GM19467 (cell line): ENCODE measurements at regions not wholly inside any gene's neighbourhood (a gene's known extent, or its start where the extent isn't known, plus 50 kb on each side); places are given as distances from the start of the nearest gene placed in this dataset.
A peak's percentile ranks its signal among the peaks of the same experiment; 100 is the strongest.

Experiments used
- ATAC-seq: cut with Tn5 transposase; IDR thresholded peaks from one replicate; pipeline ENCODE4 v1.9.1; 2021; ENCODE audit warnings: mild to moderate bottlenecking, moderate library complexity; ENCODE audit not compliant: unreplicated experiment

GRCh38 chr7:34269084-34269483 is 363.7 kb downstream of the BMPER start:
- no peak for ATAC-seq

GRCh38 chr7:34275624-34276023 is 370.3 kb downstream of the BMPER start:
- no peak for ATAC-seq

DNA sequence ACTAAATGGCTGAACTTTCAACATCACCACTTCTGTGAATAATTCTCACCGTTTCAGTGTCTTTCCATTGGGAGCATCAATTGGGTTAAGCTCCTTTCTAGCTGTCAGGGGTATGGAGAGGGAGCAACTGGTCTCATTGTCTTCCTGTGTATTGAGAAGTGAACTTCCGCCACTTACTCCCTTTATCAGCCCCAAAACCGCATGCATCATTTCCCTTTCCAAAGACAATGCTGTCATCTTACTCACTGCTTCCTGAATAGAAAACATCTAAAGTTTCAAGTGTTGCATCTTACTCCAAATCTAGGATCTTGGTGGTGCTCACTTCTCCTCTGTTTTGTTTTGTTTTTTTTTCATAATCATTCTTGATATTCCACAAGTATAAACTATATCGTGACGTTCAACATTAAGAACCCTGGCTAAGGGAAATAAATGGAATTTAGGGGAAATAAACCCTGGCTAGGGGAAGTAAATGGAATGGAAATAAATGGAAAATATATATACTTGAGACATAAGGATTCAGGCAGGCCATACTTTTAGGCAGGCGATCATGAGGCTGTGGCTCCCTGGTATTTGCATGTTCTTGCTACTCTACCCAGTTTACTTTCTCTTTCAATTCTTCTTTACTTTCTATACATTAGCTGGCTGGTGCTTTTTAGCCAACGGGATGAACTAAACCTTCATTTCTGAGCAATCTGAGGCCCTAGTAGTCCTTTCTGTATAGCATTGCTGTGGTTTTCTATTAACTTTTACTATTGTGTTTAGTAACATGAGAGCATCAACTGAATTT is 371.9 kb downstream of the BMPER start:
- peak; percentile 80 for ATAC-seq

- no peak for ATAC-seq
Observed at GRCh38 chr7:34277803-34278199, 372.5 kb downstream of the BMPER start.

DNA sequence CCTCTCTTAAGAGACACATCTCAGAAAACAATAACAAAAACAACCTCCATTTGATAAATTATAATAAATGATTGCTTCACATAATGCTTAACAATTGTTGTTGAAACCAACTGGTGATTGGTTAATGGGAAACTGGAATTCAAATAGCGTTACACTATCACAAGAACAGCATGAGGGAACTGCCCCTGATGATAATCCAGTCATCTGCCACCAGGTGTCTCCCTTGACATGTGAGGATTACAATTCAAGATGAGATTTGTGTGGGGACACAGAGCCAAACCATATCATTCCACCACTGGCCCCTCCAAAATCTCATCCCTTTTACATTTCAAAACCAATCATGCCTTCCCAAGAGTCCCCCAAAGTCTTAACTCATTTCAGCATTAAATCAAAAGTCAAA is 375.9 kb downstream of the BMPER start:
- ATAC-seq: no peak

DNA sequence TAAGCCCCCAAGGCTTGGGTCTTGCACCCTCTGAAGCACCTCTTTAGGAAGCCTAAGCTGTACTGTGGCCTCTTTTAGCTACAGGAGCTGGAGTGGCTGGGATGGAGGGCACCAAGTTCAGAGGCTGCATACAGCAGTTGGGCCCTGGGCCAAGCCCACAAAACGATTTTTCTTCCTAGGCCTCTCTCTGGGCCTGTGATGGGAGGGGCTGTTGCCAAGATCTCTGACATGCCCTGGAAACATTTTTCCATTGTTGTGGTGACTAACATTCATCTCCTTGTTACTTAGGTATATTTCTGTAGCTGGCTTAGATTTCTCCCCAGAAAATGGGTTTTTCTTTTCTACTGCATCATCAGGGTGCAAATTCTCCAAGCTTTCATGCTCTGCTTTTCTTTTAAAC is 375.7 kb upstream of the NPSR1 start:
- ATAC-seq: no peak

- ATAC-seq: no peak
Observed at GRCh38 chr7:34296663-34297062, 361.4 kb upstream of the NPSR1 start.

DNA sequence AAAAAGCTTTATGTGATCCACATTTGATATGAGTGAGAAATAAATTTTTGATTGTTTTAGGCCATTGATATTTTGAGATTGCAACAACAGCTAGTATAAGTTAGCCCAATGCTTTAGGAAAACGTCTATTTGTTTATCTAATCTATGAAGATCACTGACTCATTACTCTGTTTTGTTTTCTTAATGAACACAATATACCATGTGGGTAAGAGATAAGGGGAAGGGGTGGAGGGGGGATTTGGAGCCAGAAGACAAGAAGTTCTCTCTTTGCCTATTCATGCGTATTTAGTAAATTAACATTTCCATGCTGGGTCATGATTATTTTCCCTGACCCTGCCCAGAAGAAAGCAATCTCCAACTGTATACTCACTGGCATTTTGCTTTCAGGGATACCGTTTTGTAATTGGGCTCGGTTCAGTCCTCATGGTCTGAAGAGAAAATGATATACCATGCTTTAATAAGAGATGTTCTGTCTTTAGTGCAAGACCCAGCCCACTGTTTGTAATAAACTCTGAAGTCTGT is 359.5 kb upstream of the NPSR1 start:
- ATAC-seq: no peak

- ATAC-seq: no peak
Observed at GRCh38 chr7:34299066-34299465, 359.0 kb upstream of the NPSR1 start.

DNA sequence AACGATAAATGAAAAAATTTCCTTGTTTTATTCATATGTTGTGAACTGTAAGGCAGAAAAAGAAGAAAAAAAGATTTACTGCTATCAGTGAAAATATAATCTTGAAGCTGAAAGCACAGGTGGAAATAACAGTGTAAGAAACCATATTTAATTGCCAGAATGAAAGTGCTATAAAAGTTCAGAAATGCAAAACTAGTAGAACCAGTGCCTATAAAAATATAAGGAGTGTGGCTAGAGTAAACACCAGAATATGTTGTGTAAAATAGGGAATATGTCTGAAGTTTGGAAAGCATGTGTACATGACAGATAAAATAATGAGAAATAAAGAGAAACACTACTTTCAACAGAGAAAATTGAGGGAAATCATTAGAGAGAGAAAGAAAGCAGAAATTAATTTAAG is 350.5 kb upstream of the NPSR1 start:
- no peak for ATAC-seq

- ATAC-seq: no peak
Observed at GRCh38 chr7:34308595-34308994, 349.4 kb upstream of the NPSR1 start.

- no peak for ATAC-seq
Observed at GRCh38 chr7:34309116-34309515, 348.9 kb upstream of the NPSR1 start.

DNA sequence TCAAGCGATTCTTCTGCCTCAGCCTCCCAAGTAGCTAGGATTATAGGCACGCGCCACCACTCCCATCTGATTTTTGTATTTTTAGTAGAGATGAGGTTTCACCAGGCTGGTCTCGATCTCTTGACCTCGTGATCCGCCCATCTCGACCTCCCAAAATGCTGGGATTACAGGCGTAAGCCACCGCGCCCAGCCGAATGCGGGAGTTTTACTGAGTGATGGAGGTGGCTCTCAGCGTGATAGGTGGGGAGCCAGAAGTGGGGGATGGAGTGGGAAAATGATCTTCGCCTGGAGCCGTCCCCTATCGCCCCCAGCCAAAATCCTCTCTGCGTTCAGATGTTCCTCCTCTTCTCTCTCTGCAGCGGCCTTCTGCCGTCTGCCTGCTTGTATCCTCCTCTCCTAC is 348.4 kb upstream of the NPSR1 start:
- no peak for ATAC-seq

GRCh38 chr7:34311591-34311990 is 346.4 kb upstream of the NPSR1 start:
- ATAC-seq: no peak

- ATAC-seq: no peak
Observed at GRCh38 chr7:34312624-34313023, 345.4 kb upstream of the NPSR1 start.

DNA sequence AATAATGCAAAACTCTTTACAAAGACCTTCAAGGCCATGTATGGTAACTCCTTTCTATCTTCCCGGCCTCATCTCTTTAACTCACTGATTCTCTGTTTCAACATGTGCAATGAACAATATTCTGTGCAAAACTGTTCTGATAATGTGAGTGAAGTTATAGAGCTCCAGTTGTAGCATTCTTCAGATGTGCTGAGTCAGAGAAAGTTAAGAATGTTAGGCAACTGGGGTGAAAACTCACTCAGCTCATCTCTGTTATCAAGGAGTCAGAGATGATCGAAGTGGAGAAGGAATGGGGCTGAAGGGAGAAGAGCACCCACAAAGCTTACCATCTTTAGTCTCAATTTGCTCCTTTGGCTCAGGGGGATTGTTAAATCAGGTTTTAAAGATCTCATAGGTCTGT is 344.7 kb upstream of the NPSR1 start:
- no peak for ATAC-seq

GRCh38 chr7:34315032-34315431 is 343.0 kb upstream of the NPSR1 start:
- ATAC-seq: no peak

DNA sequence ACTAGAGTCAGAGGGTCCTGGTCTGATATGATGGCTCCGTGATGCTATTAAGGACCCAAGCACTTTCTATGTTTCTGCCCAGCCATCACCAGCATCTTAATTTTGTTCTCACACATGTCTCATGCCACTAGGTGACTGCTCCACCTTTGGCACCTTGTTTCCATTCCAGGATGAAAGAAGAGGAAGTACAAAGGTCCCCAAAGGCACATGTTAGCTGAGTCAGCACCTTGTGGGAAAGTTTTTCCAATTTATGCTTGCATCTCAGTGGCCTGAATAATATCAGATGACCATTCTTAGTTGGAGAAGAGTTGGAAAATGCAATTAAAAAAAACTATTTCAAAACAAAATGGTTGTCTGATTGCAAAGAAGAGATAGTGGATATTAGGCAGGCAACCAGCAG is 341.0 kb upstream of the NPSR1 start:
- ATAC-seq: no peak

- no peak for ATAC-seq
Observed at GRCh38 chr7:34320412-34320811, 337.6 kb upstream of the NPSR1 start.

DNA sequence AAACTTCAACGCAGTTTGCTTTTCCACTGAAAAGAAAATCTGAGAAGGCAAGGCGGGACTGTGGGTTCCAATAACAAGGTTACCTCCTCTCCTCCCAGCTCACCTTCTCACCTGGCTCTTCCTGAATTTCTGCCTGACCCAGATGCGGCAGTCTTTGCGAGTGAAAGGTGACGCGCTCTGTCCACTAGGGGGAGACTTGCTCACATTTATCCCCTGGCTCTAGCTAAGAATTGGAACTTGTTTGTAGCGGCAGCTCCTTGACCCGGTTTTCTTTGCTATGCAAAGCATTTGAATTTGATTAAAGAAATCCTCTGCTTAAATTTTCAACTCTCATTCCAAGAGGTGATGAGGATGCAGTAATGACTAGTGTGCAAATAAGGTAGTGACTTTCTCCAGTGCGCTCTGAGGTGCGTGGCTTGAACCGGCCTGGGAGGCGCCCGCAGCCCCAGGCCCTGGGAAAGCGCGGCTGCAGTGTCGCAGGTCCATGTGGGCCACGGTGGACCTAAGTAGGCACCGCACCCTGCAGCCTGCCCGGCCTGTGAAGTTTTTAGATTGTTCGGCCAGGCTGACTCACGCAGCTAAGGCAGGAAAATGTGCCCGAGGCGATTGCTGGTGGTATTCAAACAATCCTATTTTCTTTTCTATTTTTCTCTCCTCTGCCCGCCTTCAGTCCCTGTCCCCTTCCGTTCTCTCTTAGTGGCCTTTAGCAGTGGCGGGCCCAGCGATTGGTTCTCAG is 336.9 kb upstream of the NPSR1 start:
- ATAC-seq: peak; percentile 96

GRCh38 chr7:34322841-34323240 is 335.2 kb upstream of the NPSR1 start:
- no peak for ATAC-seq

- no peak for ATAC-seq
Observed at GRCh38 chr7:34327681-34328080, 330.3 kb upstream of the NPSR1 start.
